Inflammatory macrophage (primary cell): ENCODE measurements at regions not wholly inside any gene's neighbourhood (a gene's known extent, or its start where the extent isn't known, plus 50 kb on each side); places are given as distances from the start of the nearest gene placed in this dataset.
A peak's percentile ranks its signal among the peaks of the same experiment; 100 is the strongest.

Experiments used
- DNase-seq, 2 donors: peaks; one replicate each; pipeline ENCODE4 v3.0.0-alpha.2; 2020 to 2022

DNA sequence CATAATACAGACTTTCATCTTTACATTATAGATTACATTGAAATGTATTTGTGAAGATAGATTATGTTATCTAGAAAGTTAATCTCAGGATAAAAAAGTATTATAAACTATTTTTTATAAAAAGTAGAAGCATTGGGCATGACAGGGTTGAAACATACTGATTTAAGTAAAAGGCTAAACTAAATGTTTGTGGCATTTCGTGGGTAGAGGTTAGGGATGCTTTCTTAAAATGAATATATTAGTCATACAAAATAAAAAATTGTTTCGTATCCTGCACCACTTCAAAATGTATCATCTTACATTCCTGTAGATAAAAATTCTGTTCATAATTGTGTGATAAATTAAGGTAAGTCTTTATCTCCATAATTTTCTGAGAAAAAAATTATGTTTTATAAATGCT lies 603.6 kb downstream of the SPRY1 start:
- no peak for DNase-seq

DNA sequence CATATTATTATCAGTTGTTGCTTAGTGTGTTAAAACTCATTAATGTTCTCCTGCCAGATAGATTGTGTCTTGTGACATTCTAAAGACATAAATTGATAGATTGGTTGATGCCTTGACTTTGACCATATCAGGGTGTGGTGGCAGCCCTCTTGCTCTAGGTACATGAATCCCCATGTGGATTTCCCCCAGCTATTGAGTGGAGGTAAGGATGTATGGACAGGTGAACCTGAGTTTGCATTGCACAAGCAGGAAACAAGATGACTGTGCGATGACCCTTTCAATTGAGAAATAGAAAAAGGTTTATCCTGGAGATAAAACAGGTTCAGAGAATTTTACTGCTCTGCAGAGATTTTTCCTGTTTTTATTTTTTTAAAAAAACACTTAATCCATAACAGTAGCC lies 619.2 kb downstream of the SPRY1 start:
- no peak for DNase-seq

DNA sequence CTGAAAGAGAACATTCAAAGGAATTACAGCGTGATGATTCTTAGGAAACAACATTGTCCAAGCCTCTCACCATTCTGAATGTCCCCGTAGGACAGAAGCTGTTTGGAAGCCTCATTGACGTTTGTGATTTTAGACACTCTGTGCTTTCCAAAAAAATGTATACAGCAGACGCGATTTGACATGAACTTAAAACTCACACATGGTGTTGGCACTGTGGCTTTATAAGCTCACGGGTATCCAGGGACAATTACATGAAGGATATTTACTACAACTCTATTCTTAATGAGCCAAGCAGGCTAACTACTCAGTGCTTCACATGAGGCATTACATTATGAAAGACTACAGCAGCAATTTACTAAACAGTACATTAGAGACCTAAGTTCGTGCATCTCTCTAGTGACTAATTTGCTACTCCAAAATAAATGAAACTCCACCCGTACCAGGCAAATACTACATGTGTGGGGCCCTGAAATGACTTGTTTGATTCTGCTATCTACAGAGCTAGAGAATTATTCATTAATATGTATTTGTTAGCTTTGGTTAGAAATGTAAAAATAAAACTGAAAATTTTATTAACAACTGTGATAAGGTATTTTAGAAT lies 620.7 kb downstream of the SPRY1 start:
- no peak for DNase-seq

DNA sequence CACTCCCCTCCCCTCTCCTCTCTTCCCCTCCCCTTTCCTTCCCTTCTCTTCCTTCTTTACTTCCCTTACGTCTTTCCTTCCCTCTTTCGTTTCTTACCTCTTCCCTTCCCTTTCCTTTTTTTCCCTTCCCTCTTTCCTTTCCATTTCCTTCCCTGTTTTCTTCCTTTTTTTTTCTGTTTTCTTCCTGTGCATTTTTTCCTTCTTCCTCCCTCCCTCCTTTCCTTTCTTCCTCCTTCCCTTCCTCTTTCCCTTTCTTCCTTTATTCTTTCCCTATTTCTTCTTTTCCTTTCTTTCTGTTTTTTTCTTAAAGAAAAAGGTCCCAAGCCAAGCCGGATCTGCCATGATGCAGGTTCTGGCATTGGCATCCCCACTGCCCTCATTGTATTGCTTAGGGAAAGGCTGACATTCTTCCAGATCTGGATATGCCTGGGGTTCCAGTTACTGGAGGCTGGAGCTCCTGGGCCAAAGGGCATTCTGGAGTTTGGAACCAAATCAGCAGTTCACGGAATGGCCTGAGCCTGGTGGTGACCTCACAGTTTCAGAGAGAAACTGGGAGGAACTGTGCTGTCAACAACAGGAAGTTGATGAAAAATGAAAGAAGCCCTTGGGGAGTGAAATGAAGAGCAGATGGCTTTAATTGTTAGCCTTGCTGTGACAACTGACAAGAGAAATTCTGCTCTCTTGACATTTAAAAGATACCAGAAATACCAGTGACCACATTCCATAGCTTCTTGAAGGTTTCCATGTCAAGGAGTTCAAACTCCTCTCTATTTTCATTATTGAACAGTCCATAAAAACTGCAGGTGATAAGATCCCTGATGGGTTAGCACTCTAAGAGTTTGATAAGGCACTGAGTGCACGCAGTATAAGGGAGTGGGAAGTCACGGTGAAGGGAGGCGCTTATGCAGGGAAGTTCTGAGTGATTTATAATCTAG lies 622.1 kb downstream of the SPRY1 start:
- DNase-seq: peak; percentile 70 to 76

DNA sequence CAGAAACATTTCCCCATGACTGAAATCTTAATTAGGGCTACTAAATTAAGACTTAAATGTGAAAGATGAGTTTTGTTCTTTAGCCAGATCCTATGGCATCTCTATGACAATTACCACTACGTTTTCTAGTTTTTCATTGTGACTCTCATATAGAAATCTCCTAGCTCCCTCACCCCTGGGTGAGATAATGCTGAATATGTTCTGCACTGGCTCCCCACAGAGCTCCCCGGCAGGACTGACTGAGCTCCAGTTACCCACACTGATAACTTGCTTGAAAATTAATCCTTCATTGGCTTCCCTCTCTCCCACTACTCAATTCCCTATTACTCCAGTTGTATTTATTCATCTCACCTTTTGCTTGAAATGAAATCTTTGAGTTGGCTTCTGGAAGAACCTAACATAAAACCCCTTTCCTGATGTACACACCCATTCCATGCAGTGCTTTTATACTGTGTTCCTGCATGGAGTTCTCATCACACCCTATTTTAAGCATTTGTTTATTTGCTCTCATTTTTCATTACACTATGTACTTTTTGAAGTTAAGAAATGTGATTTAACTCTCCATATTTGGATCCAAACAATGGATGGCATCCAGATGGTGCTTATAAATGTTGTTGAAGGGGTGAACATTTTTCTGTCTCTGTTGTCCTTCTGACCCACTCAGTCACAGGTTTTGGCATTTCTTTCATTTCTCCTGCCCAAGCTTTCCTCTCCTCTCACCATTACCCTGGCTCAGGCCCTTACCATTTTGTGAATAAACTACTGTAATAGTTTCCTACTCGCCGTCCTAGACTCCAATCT lies 623.4 kb downstream of the SPRY1 start:
- no peak for DNase-seq

DNA sequence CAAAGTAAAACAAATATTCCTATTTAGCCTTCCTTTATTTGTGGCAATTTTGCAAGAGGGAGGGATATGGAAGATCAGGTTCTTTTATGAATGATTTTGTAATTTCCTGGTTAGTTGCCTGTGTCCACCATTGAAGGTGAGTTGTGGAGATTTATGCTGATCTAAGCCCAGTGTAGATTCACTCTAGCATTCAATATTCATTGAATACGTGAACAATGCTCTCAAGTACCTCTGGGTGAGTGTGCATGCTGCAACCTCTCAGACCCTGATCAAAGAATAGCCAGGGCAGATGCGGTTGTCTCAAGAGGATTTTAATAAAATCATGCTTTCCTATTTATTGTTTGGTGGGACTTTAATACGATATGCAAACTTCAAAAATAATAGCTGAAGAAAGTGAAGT lies 628.4 kb downstream of the SPRY1 start:
- no peak for DNase-seq

DNA sequence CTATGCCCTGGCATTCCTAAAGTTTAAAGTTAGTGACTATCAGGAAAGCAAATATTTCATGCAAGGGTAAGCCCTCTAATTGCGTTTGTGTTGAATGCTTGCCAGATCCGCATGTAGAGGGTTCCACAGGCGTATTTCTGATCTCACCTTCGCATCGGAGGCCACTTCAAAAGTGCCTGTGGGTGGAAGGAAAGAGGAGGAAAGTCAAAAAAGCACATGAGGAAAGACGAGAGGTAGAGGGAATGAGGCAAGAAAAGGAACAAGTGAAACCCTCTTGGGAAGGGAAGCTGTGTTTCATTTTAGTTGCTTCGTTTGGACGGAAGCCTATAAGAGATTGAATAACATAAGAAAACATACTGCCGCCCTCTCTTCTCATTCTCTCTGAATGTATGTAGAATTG lies 628.8 kb downstream of the SPRY1 start:
- DNase-seq: no peak

DNA sequence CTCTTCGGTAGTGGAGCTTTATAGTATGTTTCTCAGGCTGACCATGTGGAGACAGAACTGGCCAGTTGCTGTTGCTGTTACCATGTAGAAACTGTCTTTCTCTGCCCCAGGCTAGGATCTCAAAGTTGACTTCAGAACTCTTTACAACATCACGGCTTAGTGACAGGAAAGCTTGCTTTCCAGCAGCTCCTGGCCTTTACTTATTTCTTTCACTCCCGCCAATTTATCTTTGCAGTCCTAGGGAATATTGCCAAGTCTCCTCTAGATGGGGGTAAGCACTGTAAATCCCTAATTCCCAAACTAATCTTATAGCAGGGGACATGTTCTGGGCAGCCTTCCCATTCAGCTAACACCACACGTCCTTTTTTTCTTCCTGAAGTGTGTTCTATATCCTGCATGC lies 631.6 kb downstream of the SPRY1 start:
- DNase-seq: no peak

DNA sequence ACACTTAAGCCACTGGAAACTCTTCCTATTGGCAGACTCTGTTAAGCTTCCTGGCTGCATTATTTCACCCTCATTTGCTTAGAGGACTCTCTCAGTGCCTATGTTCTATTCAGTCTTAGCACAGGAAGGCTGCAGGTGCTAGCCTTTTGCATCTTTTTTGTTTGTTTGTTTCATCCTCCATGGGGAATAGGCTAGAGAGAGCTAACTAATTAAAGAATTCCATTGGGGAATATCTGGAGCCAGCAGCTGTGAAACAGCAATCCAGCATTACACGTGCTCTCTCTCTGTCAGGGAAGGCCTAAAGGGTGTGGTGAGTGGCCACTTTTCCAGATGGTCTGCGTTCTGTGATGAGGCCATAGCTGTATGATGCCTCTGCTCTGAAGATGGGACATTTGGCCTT lies 633.6 kb downstream of the SPRY1 start:
- no peak for DNase-seq

DNA sequence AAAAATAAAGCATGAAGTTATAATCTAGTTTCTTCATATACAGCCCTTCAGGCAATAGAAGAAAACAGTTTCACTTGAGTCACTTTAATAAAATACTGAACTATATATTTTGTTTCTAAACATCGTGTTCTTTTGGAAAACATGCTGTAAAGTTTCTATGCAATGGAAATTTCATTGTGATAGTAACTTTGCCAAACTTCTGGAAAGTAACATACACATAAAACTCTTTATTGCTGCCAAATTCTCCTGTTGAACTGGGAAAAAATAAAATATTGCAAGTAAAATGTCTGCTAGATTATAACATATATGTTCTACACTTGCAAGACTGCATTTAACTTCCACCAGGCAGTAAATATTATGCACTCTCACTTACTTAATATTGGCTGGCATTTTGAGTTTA lies 635.4 kb downstream of the SPRY1 start:
- DNase-seq: no peak

DNA sequence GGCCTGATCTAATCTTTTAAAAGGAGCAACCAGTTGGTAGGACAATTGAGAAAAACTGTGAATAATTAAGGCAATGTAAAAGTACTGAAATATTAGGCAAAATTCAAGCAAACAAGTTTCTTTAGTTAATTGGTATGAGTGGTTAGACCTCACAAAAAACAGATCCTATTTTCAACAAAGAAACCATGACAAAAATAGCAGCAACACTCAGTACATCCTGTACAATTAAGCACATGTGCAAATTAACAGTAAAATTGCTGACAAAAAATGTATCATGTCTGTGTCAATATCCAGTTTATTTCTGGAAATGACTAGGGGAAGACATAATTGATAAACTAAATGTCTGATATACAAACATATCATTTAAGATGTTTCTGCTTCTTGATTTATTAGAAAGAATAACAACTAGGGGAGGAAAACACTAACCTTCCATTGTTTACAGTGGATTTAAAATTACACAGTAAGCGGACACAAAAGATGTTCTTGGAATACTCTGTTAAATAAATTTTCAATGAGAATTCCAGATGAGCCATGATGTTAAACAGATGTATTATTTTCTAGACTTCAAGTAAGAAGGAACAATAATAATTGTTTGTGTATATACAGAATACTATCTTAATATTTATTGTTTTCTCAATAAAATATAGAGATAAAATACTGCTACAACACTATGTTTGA lies 638.9 kb downstream of the SPRY1 start:
- no peak for DNase-seq

DNA sequence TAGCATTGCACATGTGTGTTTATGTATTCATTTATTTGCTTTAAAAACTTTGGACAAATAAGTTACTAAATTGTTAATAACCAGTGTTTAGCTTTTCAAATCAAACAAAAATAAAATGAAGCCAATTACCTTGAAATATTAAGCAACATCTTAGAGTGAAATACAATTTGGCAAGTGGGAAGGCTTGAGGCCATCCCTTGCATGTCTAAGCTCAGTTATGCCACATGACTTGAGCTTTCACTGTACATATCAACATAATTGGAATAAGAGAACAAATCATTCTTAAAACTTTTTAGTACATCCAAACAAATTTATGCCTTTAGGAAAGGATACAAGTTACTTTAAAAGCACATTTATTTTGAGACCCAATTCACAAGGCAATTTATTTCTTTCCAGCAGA lies 640.6 kb downstream of the SPRY1 start:
- DNase-seq: no peak

DNA sequence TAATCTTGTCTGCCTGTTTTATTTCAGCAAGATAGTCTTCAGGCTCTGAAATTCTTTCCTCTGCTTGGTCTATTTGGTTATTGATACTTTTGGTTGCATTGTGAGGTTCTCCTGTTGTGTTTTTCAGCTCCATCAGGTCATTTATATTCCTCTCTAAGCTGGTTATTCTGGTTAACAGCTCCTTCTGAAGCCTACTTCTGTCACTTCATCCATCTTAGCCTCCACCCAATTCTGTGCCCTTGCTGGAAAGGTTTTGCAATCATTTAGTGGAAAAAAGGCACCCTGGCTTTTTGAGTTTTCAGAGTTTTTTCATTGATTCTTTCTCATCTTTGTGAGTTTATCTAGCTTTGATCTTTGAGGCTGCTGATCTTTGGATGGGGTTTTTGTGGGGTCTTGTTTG lies 647.7 kb downstream of the SPRY1 start:
- DNase-seq: no peak

DNA sequence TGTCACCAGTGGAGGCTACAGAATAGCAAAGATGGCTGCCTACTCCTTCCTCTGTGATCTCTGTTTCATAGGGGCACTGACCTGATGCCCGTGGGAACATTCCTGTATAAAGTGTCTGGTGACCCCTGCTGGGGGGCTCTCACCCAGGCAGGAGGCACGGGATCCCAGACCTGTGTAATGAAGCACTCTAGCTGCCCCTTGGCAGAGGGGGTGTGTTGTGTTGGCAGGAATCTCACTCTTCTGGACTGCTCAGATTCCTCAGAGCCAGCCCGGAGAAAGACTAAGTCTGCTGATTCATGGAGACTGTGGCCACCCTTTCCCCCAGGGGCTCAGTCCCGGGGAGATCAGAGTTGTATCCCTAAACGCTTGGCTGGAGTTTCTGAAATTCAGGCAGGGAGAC lies 648.3 kb downstream of the SPRY1 start:
- DNase-seq: no peak

DNA sequence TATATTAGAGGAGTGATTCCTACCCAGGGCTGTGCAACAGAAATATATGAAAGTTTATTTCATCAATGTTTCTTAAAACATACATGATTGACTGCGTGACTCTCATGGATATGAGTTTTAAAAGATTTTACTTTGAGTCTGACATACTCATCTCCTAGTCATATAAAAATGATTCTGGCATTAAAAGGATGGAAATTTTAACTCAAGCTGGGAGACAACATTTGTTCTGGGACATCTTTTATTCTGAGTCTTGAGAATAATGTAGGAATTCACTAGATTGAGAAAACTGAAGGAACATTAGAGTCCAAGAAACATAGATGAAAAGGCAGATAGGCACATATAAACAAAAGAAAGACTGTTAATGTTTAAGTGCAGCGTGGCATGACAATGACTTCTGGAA lies 649.6 kb downstream of the SPRY1 start:
- DNase-seq: no peak

DNA sequence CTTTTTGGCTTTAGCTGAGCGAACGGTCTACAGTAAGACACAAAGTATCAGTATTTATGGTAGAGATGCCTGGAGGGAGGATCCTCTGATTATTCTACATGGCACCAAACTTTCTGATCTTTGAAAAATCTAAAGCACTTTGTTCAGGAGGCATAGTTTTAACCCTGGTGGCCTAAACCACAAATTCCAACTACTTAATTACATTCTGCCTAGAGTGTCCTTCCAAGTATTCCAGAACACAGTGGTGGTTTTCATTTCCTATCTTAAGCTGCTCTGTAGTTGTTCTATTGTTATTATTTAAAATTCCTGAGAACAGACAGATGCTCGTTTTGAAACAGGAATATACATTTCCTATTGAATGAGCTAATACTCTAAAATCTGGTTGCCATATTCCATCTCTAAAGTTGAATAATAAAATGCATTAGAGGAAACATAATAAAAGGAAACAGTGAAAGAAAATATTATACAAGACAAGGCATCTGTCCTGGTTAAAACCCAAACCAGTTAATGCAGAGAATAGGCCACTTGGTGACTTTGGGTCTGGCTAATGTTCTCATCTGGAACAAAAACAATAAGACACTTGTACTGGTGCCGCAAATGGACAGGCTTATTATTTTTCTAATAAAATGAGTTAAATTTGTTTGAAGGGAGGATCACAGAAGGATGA lies 657.4 kb downstream of the SPRY1 start:
- DNase-seq: no peak

DNA sequence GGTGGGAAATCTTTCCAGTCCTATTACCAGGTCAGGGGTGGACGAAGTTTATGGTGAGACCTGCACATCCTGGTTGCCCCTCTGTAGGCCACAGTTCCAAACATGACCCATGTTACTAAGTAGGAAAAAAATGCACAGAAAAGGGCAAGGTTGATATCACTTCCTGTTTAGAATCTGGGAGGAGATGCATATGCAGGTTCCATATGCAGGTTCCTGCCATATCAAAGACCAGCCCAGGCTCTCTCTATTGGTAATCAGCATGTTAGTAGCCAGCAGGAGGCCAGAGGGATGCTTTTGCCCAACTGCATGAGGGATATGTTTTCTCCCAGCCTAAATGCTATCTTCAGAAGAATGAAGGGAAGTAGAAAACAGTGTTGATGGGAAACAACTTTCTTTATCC lies 657.2 kb downstream of the ANKRD50 start:
- no peak for DNase-seq

DNA sequence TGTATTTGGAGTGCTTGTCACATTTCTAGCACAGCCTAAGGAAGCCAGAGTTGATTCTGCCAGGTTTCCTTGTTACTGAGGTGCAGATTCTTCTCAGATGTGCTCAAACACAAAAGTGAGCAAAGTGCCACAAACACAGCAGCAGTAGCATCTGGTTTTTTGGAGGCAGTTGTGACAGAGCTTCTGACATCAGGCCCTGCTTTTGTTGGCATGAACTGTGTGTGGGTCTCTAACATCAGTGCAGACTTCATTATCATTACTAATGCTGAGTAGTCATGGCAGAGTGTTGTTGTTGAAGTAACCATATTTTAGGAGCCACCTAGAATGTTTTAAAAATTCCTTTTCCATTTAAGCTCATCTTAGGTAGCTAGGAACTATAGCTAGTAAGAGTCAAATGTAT lies 656.6 kb downstream of the ANKRD50 start:
- DNase-seq: no peak

DNA sequence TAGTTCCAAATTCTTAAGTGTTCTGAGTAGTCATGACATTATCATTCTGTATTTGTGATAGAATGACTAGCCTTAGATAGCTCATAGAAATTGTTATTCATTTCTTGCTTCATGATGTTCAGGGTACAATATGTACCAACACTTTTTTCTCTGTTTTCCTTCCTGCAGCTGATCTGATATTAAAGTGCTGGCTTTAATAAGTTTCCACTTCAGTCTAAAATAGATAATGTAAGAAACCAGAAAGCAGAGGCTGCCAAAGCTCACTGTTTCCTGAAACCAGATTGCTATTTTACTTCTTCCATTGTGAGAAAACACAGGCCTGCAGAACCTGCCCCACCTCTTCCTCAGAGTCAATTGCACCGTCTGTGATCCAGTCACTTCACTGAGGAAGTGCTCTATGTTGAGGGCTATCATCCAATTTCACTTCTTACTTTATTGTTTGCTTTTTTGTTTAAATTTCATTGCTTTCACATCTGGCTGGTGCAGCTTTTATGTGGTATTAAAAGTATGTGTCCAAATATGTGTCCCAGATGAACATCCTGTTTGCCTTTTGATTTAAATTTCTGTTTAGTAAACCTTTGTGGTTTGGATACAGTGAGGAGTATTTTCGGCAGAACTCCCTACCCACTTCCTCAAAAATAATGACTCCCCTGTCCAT lies 652.1 kb downstream of the ANKRD50 start:
- DNase-seq: peak; percentile 35 to 48

DNA sequence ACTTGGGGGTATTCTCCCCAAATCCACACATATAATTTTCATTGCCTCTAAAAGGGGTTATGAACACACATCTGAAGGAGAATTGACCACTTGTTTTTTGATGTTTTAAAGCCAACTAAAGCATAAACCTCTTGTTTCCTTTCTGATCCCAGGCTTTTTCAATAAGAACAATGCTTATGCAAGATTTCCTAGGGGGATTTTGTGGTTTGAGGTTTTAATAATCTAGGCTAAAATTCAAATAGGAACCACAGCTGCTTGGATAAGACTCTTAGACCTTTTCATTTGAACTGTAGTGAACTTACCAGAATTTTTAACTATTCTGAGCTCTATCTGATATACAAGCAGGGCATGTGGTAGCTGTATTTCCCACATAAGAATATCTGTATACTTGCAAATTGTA lies 651.1 kb downstream of the ANKRD50 start:
- DNase-seq: no peak

DNA sequence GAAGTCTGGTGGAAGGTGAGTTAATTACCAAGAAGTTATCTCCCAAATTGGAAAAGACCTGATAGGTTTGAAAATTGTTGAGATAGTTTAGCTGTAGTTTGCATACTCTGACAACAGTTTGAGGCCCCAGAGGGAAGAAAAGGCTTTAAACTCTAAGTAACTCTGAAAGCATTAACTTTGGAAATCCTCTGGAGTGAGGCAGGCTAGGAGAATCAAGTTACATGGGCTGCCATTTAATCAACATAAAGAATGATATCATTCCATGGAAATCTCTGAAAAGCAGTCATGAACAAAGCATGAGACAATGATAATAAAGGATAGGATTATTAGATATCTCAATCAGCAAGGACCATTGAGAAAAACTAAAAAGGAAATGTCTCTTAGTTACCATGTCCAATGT lies 647.1 kb downstream of the ANKRD50 start:
- no peak for DNase-seq

DNA sequence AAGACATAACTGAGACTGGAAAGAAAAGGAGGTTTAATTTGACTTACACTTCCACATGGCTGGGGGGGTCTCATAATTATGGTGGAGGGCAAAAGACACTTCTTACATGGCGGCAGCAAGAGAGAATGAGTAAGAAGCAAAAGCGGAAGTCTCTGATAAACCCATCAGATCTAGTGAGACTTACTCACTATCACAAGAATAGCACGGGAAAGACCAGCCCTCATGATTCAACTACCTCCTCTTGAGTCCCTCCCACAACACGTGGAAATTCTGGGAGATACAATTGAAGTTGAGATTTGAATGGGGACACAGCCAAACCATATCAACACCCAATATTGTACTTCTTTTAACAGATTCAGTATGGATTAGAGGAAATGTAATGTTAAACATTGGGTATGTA lies 646.6 kb downstream of the ANKRD50 start:
- peak in 1 of 2 donors; percentile 3 for DNase-seq
